ENCODE measurements at regions not wholly inside any gene's neighbourhood (a gene's known extent, or its start where the extent isn't known, plus 50 kb on each side); places are given as distances from the start of the nearest gene placed in this dataset.

DNA sequence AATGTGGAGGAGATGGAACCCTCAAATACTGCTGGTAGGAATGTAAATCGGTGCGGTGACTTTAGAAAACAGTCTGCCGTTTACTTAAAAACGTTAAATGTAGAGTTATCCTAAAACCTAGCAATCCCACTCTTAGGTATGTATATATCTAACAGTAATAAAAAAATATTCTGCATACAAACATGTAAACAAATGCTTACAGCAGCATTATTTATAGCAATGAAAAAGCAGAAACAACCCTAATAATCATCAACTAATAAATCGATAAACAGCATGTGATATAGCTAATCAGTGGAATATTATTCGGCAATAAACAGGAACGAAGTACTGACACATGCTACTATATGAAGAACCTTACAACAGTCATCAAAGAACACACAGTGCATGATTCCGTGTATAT, 144.7 kb downstream of the CNTN3 start:
- DNase-seq = no peak
- no peak overlapping the region for H3K4me3 ChIP-seq
- TF ChIP-seq, protein P1, sequence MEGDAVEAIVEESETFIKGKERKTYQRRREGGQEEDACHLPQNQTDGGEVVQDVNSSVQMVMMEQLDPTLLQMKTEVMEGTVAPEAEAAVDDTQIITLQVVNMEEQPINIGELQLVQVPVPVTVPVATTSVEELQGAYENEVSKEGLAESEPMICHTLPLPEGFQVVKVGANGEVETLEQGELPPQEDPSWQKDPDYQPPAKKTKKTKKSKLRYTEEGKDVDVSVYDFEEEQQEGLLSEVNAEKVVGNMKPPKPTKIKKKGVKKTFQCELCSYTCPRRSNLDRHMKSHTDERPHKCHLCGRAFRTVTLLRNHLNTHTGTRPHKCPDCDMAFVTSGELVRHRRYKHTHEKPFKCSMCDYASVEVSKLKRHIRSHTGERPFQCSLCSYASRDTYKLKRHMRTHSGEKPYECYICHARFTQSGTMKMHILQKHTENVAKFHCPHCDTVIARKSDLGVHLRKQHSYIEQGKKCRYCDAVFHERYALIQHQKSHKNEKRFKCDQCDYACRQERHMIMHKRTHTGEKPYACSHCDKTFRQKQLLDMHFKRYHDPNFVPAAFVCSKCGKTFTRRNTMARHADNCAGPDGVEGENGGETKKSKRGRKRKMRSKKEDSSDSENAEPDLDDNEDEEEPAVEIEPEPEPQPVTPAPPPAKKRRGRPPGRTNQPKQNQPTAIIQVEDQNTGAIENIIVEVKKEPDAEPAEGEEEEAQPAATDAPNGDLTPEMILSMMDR (IDR thresholded peaks at IDR 0.05; ENCODE audit: borderline replicate concordance) = no peak
- intact Hi-C loops (cut with micrococcal nuclease) = no loop called here
- H3K9me3 ChIP-seq (replicated peaks) = no peaks in the 10 kb centered on the region
- no peak overlapping the region for H3K27ac ChIP-seq (replicated peaks)
- no peaks in the 10 kb centered on the region for H3K4me1 ChIP-seq
- H3K36me3 ChIP-seq = no peaks in the 10 kb centered on the region
- H3K27me3 ChIP-seq (ENCODE audit: low read depth) = no peaks in the 10 kb centered on the region

DNA sequence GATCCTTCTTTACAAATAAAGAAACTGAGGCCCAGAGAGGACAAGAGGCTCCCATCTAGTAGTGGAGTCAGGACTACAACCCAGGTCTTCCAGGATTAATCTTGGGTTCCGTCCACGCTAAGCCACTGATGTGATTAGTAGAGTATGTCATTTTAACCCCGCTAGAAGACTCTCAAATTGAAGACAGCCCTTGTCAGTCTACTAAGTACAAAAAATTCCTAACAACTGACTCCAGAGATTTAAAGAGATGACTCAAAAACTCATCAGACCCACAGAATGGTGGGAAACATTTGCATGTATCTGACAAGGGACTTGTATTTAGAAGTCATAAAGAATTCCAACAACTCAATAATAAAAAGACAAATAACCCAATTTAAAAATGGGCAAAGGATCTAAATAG, 145.3 kb downstream of the CNTN3 start:
- DNase-seq = no peak
- Histone ChIP-seq H3K27ac (replicated peaks) (no peak overlapping the region), H3K9me3 (replicated peaks) (no peaks in the 10 kb centered on the region), H3K4me3 (no peak overlapping the region), H3K27me3 (ENCODE audit: low read depth) (no peaks in the 10 kb centered on the region), H3K36me3 (no peaks in the 10 kb centered on the region), H3K4me1 (no peaks in the 10 kb centered on the region)
- TF ChIP-seq, protein P1 (IDR thresholded peaks at IDR 0.05; ENCODE audit: borderline replicate concordance) = no peak
- intact Hi-C loops (cut with micrococcal nuclease) = no loop called here

DNA sequence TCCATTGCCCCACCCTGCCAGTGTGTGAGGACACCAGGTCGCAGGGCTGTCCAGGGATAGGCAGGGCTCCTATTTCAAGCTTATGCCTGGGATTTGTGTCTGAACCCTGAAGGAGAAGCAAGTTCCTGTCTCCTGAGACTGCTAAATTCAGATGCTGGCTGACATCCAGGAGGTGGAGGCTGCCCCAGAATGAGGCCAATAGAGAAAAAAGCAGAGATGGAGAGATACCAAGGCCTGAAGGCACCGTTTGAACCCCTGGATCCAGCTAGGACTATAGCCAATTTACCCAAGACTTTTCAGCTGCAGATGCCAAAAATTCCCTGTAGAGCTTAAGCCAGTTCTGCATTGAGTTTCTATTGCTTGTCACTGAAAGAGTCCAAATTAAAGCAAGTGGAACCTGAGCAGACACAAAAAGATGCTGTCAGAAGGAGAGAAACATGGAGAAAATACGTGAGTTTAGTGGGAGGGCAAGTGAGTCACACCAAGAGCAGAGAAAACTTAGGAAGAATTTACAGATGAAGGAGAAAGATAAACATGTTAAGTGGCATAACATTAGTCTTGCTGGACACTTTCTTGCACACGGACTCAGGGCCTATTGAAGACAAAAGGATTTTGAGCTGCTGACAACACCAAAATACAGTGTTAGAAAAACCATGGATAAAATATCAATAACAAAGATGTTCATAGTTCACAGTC, 148.6 kb downstream of the CNTN3 start:
- Histone ChIP-seq H3K9me3 (replicated peaks) (no peaks in the 10 kb centered on the region), H3K36me3 (no peaks in the 10 kb centered on the region), H3K27me3 (ENCODE audit: low read depth) (no peaks in the 10 kb centered on the region), H3K4me1 (no peaks in the 10 kb centered on the region), H3K4me3 (no peak overlapping the region), H3K27ac (replicated peaks) (no peak overlapping the region)
- TF ChIP-seq, protein P1 (IDR thresholded peaks at IDR 0.05; ENCODE audit: borderline replicate concordance) = no peak
- no peak for DNase-seq
- intact Hi-C loops (cut with micrococcal nuclease) = no loop called here

DNA sequence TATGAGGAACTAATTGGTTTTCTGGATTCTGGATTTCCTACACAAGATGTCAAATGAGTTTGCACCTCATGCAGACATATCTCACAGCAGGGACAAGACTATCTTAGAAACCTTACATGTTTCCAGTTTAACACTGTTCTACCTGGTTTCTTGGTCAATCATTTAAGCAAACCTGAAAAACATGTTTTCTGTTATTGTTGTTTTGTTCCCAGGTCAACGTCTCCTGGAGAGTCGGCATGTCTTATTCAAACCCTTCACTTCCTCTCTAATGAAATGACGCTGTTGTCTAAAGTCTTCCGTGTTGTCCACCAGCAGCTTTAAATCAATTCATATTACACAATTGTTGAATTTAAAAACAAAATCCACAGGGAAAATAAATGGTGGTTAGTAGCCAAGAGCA, 150.9 kb downstream of the CNTN3 start:
- DNase-seq = no peak

DNA sequence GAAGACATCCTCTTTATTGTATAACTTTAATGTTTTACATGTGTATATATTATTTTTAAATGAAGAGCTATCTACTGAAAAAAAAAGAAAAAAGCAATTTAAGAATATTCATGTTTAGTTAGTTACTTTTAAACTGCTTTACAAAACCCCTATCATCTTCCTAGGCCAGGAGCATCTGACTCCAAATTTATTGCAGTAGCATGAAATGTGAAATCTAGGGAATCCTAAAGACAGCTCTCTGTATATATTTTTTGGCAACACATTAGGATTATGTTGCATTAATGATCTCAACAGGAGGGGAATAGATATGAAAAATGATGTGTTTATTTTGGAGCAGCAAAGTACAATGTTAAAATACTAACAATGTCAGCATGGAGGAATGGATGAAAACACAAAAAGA, 158.3 kb downstream of the CNTN3 start:
- Histone ChIP-seq H3K27ac (replicated peaks) (no peak overlapping the region), H3K27me3 (ENCODE audit: low read depth) (no peaks in the 10 kb centered on the region), H3K36me3 (no peaks in the 10 kb centered on the region), H3K9me3 (replicated peaks) (no peaks in the 10 kb centered on the region), H3K4me3 (no peak overlapping the region), H3K4me1 (no peaks in the 10 kb centered on the region)
- TF ChIP-seq, protein P1 (IDR thresholded peaks at IDR 0.05; ENCODE audit: borderline replicate concordance) = no peak
- no peak for DNase-seq
- intact Hi-C loops (cut with micrococcal nuclease) = no loop called here

More for the DNA sequence above, 150.9 kb downstream of the CNTN3 start:
- Histone ChIP-seq H3K27me3 (ENCODE audit: low read depth) (no peaks in the 10 kb centered on the region), H3K9me3 (replicated peaks) (no peaks in the 10 kb centered on the region), H3K4me3 (no peak overlapping the region), H3K27ac (replicated peaks) (no peak overlapping the region), H3K4me1 (no peaks in the 10 kb centered on the region), H3K36me3 (no peaks in the 10 kb centered on the region)
- intact Hi-C loops (cut with micrococcal nuclease) = no loop called here
- TF ChIP-seq, protein P1 (IDR thresholded peaks at IDR 0.05; ENCODE audit: borderline replicate concordance) = no peak

All from left ventricle myocardium inferior (tissue), 1 donor.